HG02798 (cell line): ENCODE measurements at regions not wholly inside any gene's neighbourhood (a gene's known extent, or its start where the extent isn't known, plus 50 kb on each side); places are given as distances from the start of the nearest gene placed in this dataset.

Source experiments
- ATAC-seq: cut with Tn5 transposase; IDR thresholded peaks from one replicate; pipeline ENCODE4 v1.9.1; 2021; ENCODE audit warnings: mild to moderate bottlenecking; ENCODE audit not compliant: unreplicated experiment, poor library complexity

GRCh38 chr2:144607891-144608521 lies 88.1 kb upstream of the ZEB2 start:
- peak; percentile 61 for ATAC-seq

- peak; percentile 17 for ATAC-seq
Measured at GRCh38 chr2:144607099-144607498, 87.2 kb upstream of the ZEB2 start.

GRCh38 chr2:144606466-144607095 lies 86.7 kb upstream of the ZEB2 start:
- no peak for ATAC-seq

- no peak for ATAC-seq
Measured at GRCh38 chr2:144605231-144605840, 85.4 kb upstream of the ZEB2 start.

GRCh38 chr2:144603334-144603733 lies 83.4 kb upstream of the ZEB2 start:
- no peak for ATAC-seq

GRCh38 chr2:144598906-144599305 lies 79.0 kb upstream of the ZEB2 start:
- ATAC-seq: no peak

- ATAC-seq: no peak
Measured at GRCh38 chr2:144597894-144598593, 78.1 kb upstream of the ZEB2 start.

GRCh38 chr2:144597388-144597787 lies 77.5 kb upstream of the ZEB2 start:
- ATAC-seq: no peak

- peak; percentile 85 for ATAC-seq
Measured at GRCh38 chr2:144596073-144596871, 76.4 kb upstream of the ZEB2 start.

GRCh38 chr2:144595686-144596072 lies 75.8 kb upstream of the ZEB2 start:
- no peak for ATAC-seq

GRCh38 chr2:144595279-144595678 lies 75.4 kb upstream of the ZEB2 start:
- no peak for ATAC-seq

- no peak for ATAC-seq
Measured at GRCh38 chr2:144593803-144594202, 73.9 kb upstream of the ZEB2 start.

- no peak for ATAC-seq
Measured at GRCh38 chr2:144592500-144593256, 72.8 kb upstream of the ZEB2 start.

GRCh38 chr2:144587306-144587705 lies 67.4 kb upstream of the ZEB2 start:
- ATAC-seq: no peak

- no peak for ATAC-seq
Measured at GRCh38 chr2:144586476-144586875, 66.6 kb upstream of the ZEB2 start.

- ATAC-seq: no peak
Measured at GRCh38 chr2:144583741-144584453, 64.0 kb upstream of the ZEB2 start.

GRCh38 chr2:144583381-144583729 lies 63.4 kb upstream of the ZEB2 start:
- no peak for ATAC-seq

- no peak for ATAC-seq
Measured at GRCh38 chr2:144582651-144583380, 62.9 kb upstream of the ZEB2 start.
